ENCODE measurements at regions not wholly inside any gene's neighbourhood (a gene's known extent, or its start where the extent isn't known, plus 50 kb on each side); places are given as distances from the start of the nearest gene placed in this dataset.

GRCh38 chr3:182035324-182035723, 323.6 kb downstream of the SOX2 start:
- Histone ChIP-seq H3K4me3 (replicated peaks; ENCODE audit: insufficient read depth, low read length) (no peak overlapping the region), H3K27ac (replicated peaks) (no peak overlapping the region), H3K27me3 (ENCODE audit: insufficient read depth, poor library complexity, severe bottlenecking) (no peaks in the 10 kb centered on the region)
- no peak for TF ChIP-seq CTCF (IDR thresholded peaks at IDR 0.05; ENCODE audit: insufficient read depth, low read length)
- TF ChIP-seq GABPA (IDR thresholded peaks at IDR 0.05; ENCODE audit: low read depth): no peak
- TF ChIP-seq SPI1 (IDR thresholded peaks at IDR 0.05; ENCODE audit: borderline replicate concordance, low read depth): no peak
- no peak for TF ChIP-seq REST (IDR thresholded peaks at IDR 0.05; ENCODE audit: insufficient replicate concordance, low read depth)
- no peak for TF ChIP-seq POLR2AphosphoS5 (IDR thresholded peaks at IDR 0.05; ENCODE audit: low read depth)
- DNase-seq (ENCODE audit: low read depth in 1 of 2, low spot score in 1 of 2): no peak

- no peak for DNase-seq (ENCODE audit: low read depth in 1 of 2, low spot score in 1 of 2)
- TF ChIP-seq SPI1 (IDR thresholded peaks at IDR 0.05; ENCODE audit: borderline replicate concordance, low read depth) (no peak), REST (IDR thresholded peaks at IDR 0.05; ENCODE audit: insufficient replicate concordance, low read depth) (no peak), POLR2AphosphoS5 (IDR thresholded peaks at IDR 0.05; ENCODE audit: low read depth) (no peak), CTCF (IDR thresholded peaks at IDR 0.05; ENCODE audit: insufficient read depth, low read length) (no peak), GABPA (IDR thresholded peaks at IDR 0.05; ENCODE audit: low read depth) (no peak)
- no peak overlapping the region for H3K4me3 ChIP-seq (replicated peaks; ENCODE audit: insufficient read depth, low read length)
- H3K27me3 ChIP-seq (ENCODE audit: insufficient read depth, poor library complexity, severe bottlenecking): no peaks in the 10 kb centered on the region
- no peak overlapping the region for H3K27ac ChIP-seq (replicated peaks)
Observed at GRCh38 chr3:182036382-182036781, 324.7 kb downstream of the SOX2 start.

GRCh38 chr3:182041668-182042291, 330.1 kb downstream of the SOX2 start:
- TF ChIP-seq POLR2AphosphoS5 (IDR thresholded peaks at IDR 0.05; ENCODE audit: low read depth): no peak
- TF ChIP-seq GABPA (IDR thresholded peaks at IDR 0.05; ENCODE audit: low read depth): no peak
- TF ChIP-seq REST (IDR thresholded peaks at IDR 0.05; ENCODE audit: insufficient replicate concordance, low read depth): no peak
- no peak for TF ChIP-seq SPI1 (IDR thresholded peaks at IDR 0.05; ENCODE audit: borderline replicate concordance, low read depth)
- TF ChIP-seq CTCF (IDR thresholded peaks at IDR 0.05; ENCODE audit: insufficient read depth, low read length): no peak
- H3K4me3 ChIP-seq (replicated peaks; ENCODE audit: insufficient read depth, low read length): no peak overlapping the region
- DNase-seq (ENCODE audit: low read depth in 1 of 2, low spot score in 1 of 2): no peak
- H3K27ac ChIP-seq (replicated peaks): no peak overlapping the region
- H3K27me3 ChIP-seq (ENCODE audit: insufficient read depth, poor library complexity, severe bottlenecking): no peaks in the 10 kb centered on the region

All from HL-60 (cell line).